Hindlimb muscle (tissue), 1 donor: ENCODE measurements at regions not wholly inside any gene's neighbourhood (a gene's known extent, or its start where the extent isn't known, plus 50 kb on each side); places are given as distances from the start of the nearest gene placed in this dataset.
"Not testable (repeated sequence)": the region's sequence is repeated elsewhere in the genome, so short reads cannot be mapped to it uniquely, and the experiment has no call there.

Experiments
- DNase-seq: peaks from one replicate; pipeline ENCODE4 v3.0.0-alpha.2; 2013

- DNase-seq: no peak
Observed at GRCh38 chr17:70323269-70323668, 153.9 kb downstream of the KCNJ2 start.

- no peak for DNase-seq
Observed at GRCh38 chr17:70324031-70324430, 154.7 kb downstream of the KCNJ2 start.

GRCh38 chr17:70327279-70327678, 157.9 kb downstream of the KCNJ2 start:
- no peak for DNase-seq

- DNase-seq: no peak
Observed at GRCh38 chr17:70327723-70328122, 158.4 kb downstream of the KCNJ2 start.

GRCh38 chr17:70329721-70330120, 160.4 kb downstream of the KCNJ2 start:
- no peak for DNase-seq

GRCh38 chr17:70331066-70331465, 161.7 kb downstream of the KCNJ2 start:
- not testable (repeated sequence) for DNase-seq

- DNase-seq: no peak
Observed at GRCh38 chr17:70332356-70333210, 163.3 kb downstream of the KCNJ2 start.

- no peak for DNase-seq
Observed at GRCh38 chr17:70336411-70336810, 167.1 kb downstream of the KCNJ2 start.

- DNase-seq: no peak
Observed at GRCh38 chr17:70338946-70339354, 169.6 kb downstream of the KCNJ2 start.

GRCh38 chr17:70343114-70343513, 173.8 kb downstream of the KCNJ2 start:
- no peak for DNase-seq

- DNase-seq: no peak
Observed at GRCh38 chr17:70344386-70345060, 175.2 kb downstream of the KCNJ2 start.

GRCh38 chr17:70345061-70345460, 175.7 kb downstream of the KCNJ2 start:
- DNase-seq: no peak

GRCh38 chr17:70352834-70353233, 183.5 kb downstream of the KCNJ2 start:
- DNase-seq: no peak

GRCh38 chr17:70353408-70354092, 184.2 kb downstream of the KCNJ2 start:
- DNase-seq: no peak

- no peak for DNase-seq
Observed at GRCh38 chr17:70355185-70355584, 185.9 kb downstream of the KCNJ2 start.

GRCh38 chr17:70357190-70357589, 187.9 kb downstream of the KCNJ2 start:
- no peak for DNase-seq

GRCh38 chr17:70365091-70365583, 195.8 kb downstream of the KCNJ2 start:
- DNase-seq: no peak

GRCh38 chr17:70366386-70366785, 197.1 kb downstream of the KCNJ2 start:
- DNase-seq: no peak

GRCh38 chr17:70368011-70368410, 198.7 kb downstream of the KCNJ2 start:
- DNase-seq: no peak

- DNase-seq: no peak
Observed at GRCh38 chr17:70369391-70369790, 200.1 kb downstream of the KCNJ2 start.

GRCh38 chr17:70370816-70371215, 201.5 kb downstream of the KCNJ2 start:
- no peak for DNase-seq

GRCh38 chr17:70373369-70373768, 204.0 kb downstream of the KCNJ2 start:
- no peak for DNase-seq

- no peak for DNase-seq
Observed at GRCh38 chr17:70374496-70374895, 205.2 kb downstream of the KCNJ2 start.
